ENCODE measurements at regions not wholly inside any gene's neighbourhood (a gene's known extent, or its start where the extent isn't known, plus 50 kb on each side); places are given as distances from the start of the nearest gene placed in this dataset.
"Not testable (repeated sequence)": the region's sequence is repeated elsewhere in the genome, so short reads cannot be mapped to it uniquely, and the experiment has no call there.

DNA sequence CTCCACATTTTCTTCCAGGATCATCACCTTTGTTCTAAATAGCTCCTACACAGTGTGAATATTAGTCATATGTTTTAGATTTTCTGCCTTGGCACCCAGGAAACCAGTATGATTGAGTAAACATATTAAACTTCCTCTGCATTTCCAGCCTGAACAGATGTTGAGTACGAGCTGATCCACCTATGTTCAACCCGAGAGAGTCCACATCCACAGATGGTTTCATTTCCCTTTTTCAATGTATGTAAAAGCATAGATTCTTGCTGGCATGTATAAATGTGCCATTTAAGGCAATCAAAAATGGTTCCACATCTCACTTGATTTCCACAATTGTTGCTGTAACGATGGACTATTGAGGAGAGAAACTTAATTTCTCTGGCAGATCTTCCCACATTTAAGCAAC lies 74.2 kb downstream of the ZNF716 start:
- H3K27me3 ChIP-seq (ENCODE audit: control insufficient read depth in 1 of 2, insufficient read depth in 2 of 2, low read length in 2 of 2); H3K9ac ChIP-seq (ENCODE audit: insufficient read depth, low read depth, low read length); H3K4me3 ChIP-seq (replicated peaks in 1 of 3; ENCODE audit: insufficient read depth in 1 of 3, low read depth in 2 of 3, low read length in 3 of 3); CTCF ChIA-PET (ENCODE audit: low intra/inter-chr PET ratio, low total read pairs); intact Hi-C loops (cut with micrococcal nuclease; ENCODE audit: unreplicated experiment); ATAC-seq; POLR2A ChIA-PET; DNase-seq (ENCODE audit: low spot score); H3K4me1 ChIP-seq (ENCODE audit: insufficient read depth, low read length); H3K36me3 ChIP-seq (replicated peaks in 1 of 2; ENCODE audit: control insufficient read depth in 1 of 2, insufficient read depth in 2 of 2, low read length in 2 of 2); H3K79me2 ChIP-seq (ENCODE audit: insufficient read depth, low read length); H3K27ac ChIP-seq (ENCODE audit: extremely low read length, insufficient read depth, low read length); H4K20me1 ChIP-seq (ENCODE audit: insufficient read depth, low read length); FAIRE-seq; BruUV-seq (replicated peaks); in situ Hi-C loops (cut with HindIII; ENCODE audit: extremely low pct_ligation_motif_present, low pct_unique_long_range_greater_than_20kb); H2AFZ ChIP-seq (ENCODE audit: low read length); H3K4me2 ChIP-seq (ENCODE audit: low read depth, low read length): not testable (repeated sequence)
- 0% methylated on average over 3 of the region's 3 CpGs for WGBS (ENCODE audit: low lambda C conversion rate)
- peaks cover 74% of the 10 kb centered on the region for H3K9me3 ChIP-seq (ENCODE audit: low read length)

DNA sequence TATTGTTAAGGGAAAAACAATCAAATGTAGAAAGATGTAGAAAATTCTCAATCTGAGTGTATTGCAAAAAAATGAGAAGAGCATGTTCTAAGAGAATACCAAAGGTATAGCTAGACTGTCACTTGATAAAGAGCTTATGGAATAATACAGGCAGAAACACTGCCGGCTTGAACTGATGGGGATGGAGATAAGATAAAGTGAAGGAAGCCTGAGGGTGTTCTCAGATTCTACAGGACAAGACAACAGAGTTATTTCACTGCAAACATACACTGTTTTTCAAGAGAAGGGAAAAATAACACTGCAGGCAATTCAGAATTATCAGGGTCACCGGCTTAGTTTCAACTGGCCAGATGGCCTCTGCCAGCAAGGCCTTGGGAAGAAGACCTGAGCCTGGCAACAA lies 80.0 kb downstream of the ZNF716 start:
- intact Hi-C loops (cut with micrococcal nuclease; ENCODE audit: unreplicated experiment): no loop called here
- no peak for ATAC-seq
- CTCF ChIA-PET (ENCODE audit: low intra/inter-chr PET ratio, low total read pairs): no interaction called here

More for the DNA sequence above, 80.0 kb downstream of the ZNF716 start:
- in situ Hi-C loops (cut with HindIII; ENCODE audit: extremely low pct_ligation_motif_present, low pct_unique_long_range_greater_than_20kb): no loop called here
- Histone ChIP-seq H3K36me3 (replicated peaks in 1 of 2; ENCODE audit: control insufficient read depth in 1 of 2, insufficient read depth in 2 of 2, low read length in 2 of 2) (no peaks in the 10 kb centered on the region), H3K4me3 (replicated peaks in 1 of 3; ENCODE audit: insufficient read depth in 1 of 3, low read depth in 2 of 3, low read length in 3 of 3) (no peak overlapping the region), H3K4me2 (ENCODE audit: low read depth, low read length) (no peak overlapping the region), H3K9ac (ENCODE audit: insufficient read depth, low read depth, low read length) (no peak overlapping the region), H3K4me1 (ENCODE audit: insufficient read depth, low read length) (no peaks in the 10 kb centered on the region), H2AFZ (ENCODE audit: low read length) (no peak overlapping the region), H4K20me1 (ENCODE audit: insufficient read depth, low read length) (no peaks in the 10 kb centered on the region), H3K27ac (ENCODE audit: extremely low read length, insufficient read depth, low read length) (no peak overlapping the region), H3K79me2 (ENCODE audit: insufficient read depth, low read length) (no peaks in the 10 kb centered on the region), H3K27me3 (ENCODE audit: control insufficient read depth in 1 of 2, insufficient read depth in 2 of 2, low read length in 2 of 2) (no peaks in the 10 kb centered on the region), H3K9me3 (ENCODE audit: low read length) (peaks cover 77% of the 10 kb centered on the region)
- no TSS peak for BruUV-seq (replicated peaks)
- DNase-seq (ENCODE audit: low spot score) (no peak), FAIRE-seq (no peak)
- POLR2A ChIA-PET: no interaction called here
- TF ChIP-seq GABPA (IDR thresholded peaks at IDR 0.05; ENCODE audit: low read depth, low read length): no peak
- no peak for TF ChIP-seq GABPA (CRISPR knock-in tag; IDR thresholded peaks at IDR 0.05; ENCODE audit: low read depth)
- no peak for TF ChIP-seq TBL1XR1 (IDR thresholded peaks at IDR 0.05; ENCODE audit: borderline replicate concordance, low read length, partially characterized antibody)
- TF ChIP-seq, protein P1, sequence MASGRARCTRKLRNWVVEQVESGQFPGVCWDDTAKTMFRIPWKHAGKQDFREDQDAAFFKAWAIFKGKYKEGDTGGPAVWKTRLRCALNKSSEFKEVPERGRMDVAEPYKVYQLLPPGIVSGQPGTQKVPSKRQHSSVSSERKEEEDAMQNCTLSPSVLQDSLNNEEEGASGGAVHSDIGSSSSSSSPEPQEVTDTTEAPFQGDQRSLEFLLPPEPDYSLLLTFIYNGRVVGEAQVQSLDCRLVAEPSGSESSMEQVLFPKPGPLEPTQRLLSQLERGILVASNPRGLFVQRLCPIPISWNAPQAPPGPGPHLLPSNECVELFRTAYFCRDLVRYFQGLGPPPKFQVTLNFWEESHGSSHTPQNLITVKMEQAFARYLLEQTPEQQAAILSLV (CRISPR knock-in tag; IDR thresholded peaks at IDR 0.05; ENCODE audit: borderline replicate concordance): no peak
- TF ChIP-seq, protein P2, sequence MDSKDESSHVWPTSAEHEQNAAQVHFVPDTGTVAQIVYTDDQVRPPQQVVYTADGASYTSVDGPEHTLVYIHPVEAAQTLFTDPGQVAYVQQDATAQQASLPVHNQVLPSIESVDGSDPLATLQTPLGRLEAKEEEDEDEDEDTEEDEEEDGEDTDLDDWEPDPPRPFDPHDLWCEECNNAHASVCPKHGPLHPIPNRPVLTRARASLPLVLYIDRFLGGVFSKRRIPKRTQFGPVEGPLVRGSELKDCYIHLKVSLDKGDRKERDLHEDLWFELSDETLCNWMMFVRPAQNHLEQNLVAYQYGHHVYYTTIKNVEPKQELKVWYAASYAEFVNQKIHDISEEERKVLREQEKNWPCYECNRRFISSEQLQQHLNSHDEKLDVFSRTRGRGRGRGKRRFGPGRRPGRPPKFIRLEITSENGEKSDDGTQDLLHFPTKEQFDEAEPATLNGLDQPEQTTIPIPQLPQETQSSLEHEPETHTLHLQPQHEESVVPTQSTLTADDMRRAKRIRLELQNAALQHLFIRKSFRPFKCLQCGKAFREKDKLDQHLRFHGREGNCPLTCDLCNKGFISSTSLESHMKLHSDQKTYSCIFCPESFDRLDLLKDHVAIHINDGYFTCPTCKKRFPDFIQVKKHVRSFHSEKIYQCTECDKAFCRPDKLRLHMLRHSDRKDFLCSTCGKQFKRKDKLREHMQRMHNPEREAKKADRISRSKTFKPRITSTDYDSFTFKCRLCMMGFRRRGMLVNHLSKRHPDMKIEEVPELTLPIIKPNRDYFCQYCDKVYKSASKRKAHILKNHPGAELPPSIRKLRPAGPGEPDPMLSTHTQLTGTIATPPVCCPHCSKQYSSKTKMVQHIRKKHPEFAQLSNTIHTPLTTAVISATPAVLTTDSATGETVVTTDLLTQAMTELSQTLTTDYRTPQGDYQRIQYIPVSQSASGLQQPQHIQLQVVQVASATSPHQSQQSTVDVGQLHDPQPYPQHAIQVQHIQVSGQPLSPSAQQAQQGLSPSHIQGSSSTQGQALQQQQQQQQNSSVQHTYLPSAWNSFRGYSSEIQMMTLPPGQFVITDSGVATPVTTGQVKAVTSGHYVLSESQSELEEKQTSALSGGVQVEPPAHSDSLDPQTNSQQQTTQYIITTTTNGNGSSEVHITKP (CRISPR knock-in tag; IDR thresholded peaks at IDR 0.05; ENCODE audit: low read depth): no peak
- no peak for TF ChIP-seq MTA3 (CRISPR knock-in tag; IDR thresholded peaks at IDR 0.05)
- TF ChIP-seq, protein P3, sequence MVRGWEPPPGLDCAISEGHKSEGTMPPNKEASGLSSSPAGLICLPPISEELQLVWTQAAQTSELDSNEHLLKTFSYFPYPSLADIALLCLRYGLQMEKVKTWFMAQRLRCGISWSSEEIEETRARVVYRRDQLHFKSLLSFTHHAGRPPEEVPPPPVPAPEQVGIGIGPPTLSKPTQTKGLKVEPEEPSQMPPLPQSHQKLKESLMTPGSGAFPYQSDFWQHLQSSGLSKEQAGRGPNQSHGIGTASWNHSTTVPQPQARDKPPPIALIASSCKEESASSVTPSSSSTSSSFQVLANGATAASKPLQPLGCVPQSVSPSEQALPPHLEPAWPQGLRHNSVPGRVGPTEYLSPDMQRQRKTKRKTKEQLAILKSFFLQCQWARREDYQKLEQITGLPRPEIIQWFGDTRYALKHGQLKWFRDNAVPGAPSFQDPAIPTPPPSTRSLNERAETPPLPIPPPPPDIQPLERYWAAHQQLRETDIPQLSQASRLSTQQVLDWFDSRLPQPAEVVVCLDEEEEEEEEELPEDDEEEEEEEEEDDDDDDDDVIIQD (CRISPR knock-in tag; IDR thresholded peaks at IDR 0.05; ENCODE audit: low read depth): no peak
- no peak for TF ChIP-seq ZNF24 (IDR thresholded peaks at IDR 0.05)
- TF ChIP-seq SRSF9 (IDR thresholded peaks at IDR 0.05; ENCODE audit: borderline replicate concordance, insufficient read depth, low read depth, low read length, poor library complexity, severe bottlenecking): no peak
- TF ChIP-seq SRSF1 (optimal IDR thresholded peaks at IDR 0.05; ENCODE audit: low read depth, low read length): no peak
- TF ChIP-seq ZMYM3 (CRISPR knock-in tag; IDR thresholded peaks at IDR 0.05): no peak
- TF ChIP-seq TBP (CRISPR knock-in tag; IDR thresholded peaks at IDR 0.05): no peak
- TF ChIP-seq TMF1 (CRISPR knock-in tag; IDR thresholded peaks at IDR 0.05; ENCODE audit: low read depth): no peak
- TF ChIP-seq MXD4 (CRISPR knock-in tag; IDR thresholded peaks at IDR 0.05): no peak
- WGBS (ENCODE audit: low lambda C conversion rate): 4% methylated on average over 2 of the region's 2 CpGs
